Keratinocyte (primary cell): ENCODE measurements at regions not wholly inside any gene's neighbourhood (a gene's known extent, or its start where the extent isn't known, plus 50 kb on each side); places are given as distances from the start of the nearest gene placed in this dataset.

Experiments used
- CTCF ChIP-seq, 3 experiments: IDR thresholded peaks in 1 of 3; conservative IDR thresholded peaks in 1 of 3; optimal IDR thresholded peaks in 1 of 3; 2 replicates in 2 of 3; 3 replicates in 1 of 3; pipeline versions ENCODE3 to v1.5.1; 2011; ENCODE audit warnings: low read length in 3 of 3, mild to moderate bottlenecking in 3 of 3, moderate library complexity in 2 of 3, control low read depth in 1 of 3, inconsistent platforms in 1 of 3; ENCODE audit not compliant: insufficient read depth in 2 of 3; ENCODE audit errors: extremely low read depth in 1 of 3
- EZH2 ChIP-seq: IDR thresholded peaks from one replicate; pipeline ENCODE4 v1.6.1; 2012; ENCODE audit warnings: inconsistent platforms, mild to moderate bottlenecking, low read length, moderate library complexity

GRCh38 chr22:49648053-49648452 is 179.6 kb downstream of the BRD1 start:
- TF ChIP-seq CTCF (optimal IDR thresholded peaks at IDR 0.05 in 1 of 3, IDR thresholded peaks at IDR 0.05 in 1 of 3, conservative IDR thresholded peaks at IDR 0.05 in 1 of 3; ENCODE audit: extremely low read depth in 1 of 3, insufficient read depth in 2 of 3, low read length in 3 of 3) (no peak), EZH2 (no peak)
